GM21360 (cell line): ENCODE measurements at regions not wholly inside any gene's neighbourhood (a gene's known extent, or its start where the extent isn't known, plus 50 kb on each side); places are given as distances from the start of the nearest gene placed in this dataset.

ENCODE experiments used
- ATAC-seq: cut with Tn5 transposase; IDR thresholded peaks from one replicate; pipeline ENCODE4 v1.9.1; 2021; ENCODE audit warnings: mild to moderate bottlenecking, moderate library complexity; ENCODE audit not compliant: unreplicated experiment

GRCh38 chr5:68406767-68407241 lies 191.2 kb downstream of the PIK3R1 start:
- peak; percentile 90 for ATAC-seq

GRCh38 chr5:68407311-68408239 lies 192.0 kb downstream of the PIK3R1 start:
- ATAC-seq: no peak

GRCh38 chr5:68408345-68408871 lies 192.9 kb downstream of the PIK3R1 start:
- ATAC-seq: no peak

GRCh38 chr5:68409259-68409658 lies 193.7 kb downstream of the PIK3R1 start:
- no peak for ATAC-seq

- no peak for ATAC-seq
Measured at GRCh38 chr5:68411161-68411560, 195.6 kb downstream of the PIK3R1 start.

GRCh38 chr5:68415177-68416085 lies 199.9 kb downstream of the PIK3R1 start:
- no peak for ATAC-seq

GRCh38 chr5:68416714-68417113 lies 201.2 kb downstream of the PIK3R1 start:
- no peak for ATAC-seq

GRCh38 chr5:68418201-68418600 lies 202.6 kb downstream of the PIK3R1 start:
- ATAC-seq: no peak

- no peak for ATAC-seq
Measured at GRCh38 chr5:68418680-68419079, 203.1 kb downstream of the PIK3R1 start.

- no peak for ATAC-seq
Measured at GRCh38 chr5:68419081-68419636, 203.6 kb downstream of the PIK3R1 start.

GRCh38 chr5:68419637-68420452 lies 204.3 kb downstream of the PIK3R1 start:
- no peak for ATAC-seq

- ATAC-seq: no peak
Measured at GRCh38 chr5:68420476-68421344, 205.2 kb downstream of the PIK3R1 start.

GRCh38 chr5:68421485-68422220 lies 206.1 kb downstream of the PIK3R1 start:
- ATAC-seq: no peak

GRCh38 chr5:68423154-68423811 lies 207.7 kb downstream of the PIK3R1 start:
- no peak for ATAC-seq

- peak; percentile 74 for ATAC-seq
Measured at GRCh38 chr5:68424799-68425537, 209.4 kb downstream of the PIK3R1 start.

GRCh38 chr5:68426586-68426985 lies 211.0 kb downstream of the PIK3R1 start:
- no peak for ATAC-seq

GRCh38 chr5:68428231-68428811 lies 212.8 kb downstream of the PIK3R1 start:
- no peak for ATAC-seq
